T1000 (cell line): ENCODE measurements at regions not wholly inside any gene's neighbourhood (a gene's known extent, or its start where the extent isn't known, plus 50 kb on each side); places are given as distances from the start of the nearest gene placed in this dataset.

Experiments
- DNase-seq: peaks from one replicate; lab custom pipeline; 2025; ENCODE audit warnings: mixed read lengths; lab: John Stamatoyannopoulos, UW

GRCh38 chr6:50635429-50635828, 77.9 kb upstream of the TFAP2D start:
- no peak for DNase-seq

GRCh38 chr6:50637267-50637666, 76.1 kb upstream of the TFAP2D start:
- no peak for DNase-seq

DNA sequence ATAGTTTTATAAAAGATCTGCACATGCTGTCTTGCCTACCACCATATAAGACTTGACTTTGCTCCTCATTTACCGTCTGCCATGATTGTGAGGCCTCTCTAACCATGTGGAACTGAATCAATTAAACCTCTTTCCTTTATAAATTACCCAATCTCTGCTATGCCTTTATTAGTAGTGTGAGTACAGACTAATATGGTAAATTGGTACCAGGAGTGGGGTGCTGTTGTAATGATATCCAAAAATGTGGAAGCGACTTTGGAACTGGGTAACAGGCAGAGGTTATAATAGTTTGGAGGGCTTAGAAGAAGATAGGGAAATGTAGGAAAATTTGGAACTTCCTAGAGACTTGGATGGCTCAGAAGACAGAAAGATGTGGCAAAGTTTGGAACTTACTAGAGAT, 64.2 kb upstream of the TFAP2D start:
- no peak for DNase-seq

DNA sequence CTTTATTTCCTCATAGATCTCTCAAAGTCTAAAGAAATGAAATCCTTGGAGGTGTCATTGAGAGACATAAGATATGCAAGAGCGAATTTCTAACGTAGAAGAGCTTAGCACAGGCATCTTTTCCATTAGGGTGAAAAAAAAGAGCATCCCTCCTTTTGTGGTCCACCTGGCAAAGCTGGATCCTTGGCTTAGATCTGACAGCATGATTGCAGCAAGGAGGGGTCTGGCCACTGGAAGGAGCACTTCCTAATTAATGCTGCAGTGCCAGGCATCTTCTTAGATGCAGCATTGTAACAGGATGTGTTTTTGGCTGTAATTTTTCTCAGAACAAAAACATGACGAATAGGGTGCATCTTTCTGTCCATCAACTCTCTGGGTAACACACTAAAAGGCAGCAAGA, 60.1 kb upstream of the TFAP2D start:
- no peak for DNase-seq

DNA sequence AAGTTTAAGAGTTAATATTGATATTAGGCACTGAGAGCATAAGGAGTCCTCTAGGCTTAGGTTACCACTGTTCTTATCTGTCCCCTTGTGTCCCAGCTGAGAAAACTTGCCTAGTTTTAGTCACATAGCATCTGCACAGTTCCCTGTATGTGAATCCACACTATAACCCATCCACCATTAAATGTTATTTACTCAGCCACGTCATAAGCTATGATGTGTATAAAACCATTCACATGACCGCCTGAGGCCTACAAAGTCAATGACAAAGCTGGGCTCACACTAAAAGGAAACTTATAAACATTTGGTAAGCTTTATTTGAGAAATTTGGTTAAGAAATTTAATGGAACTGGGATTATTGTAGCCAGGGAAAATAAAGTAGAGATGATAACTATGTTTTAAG, 59.2 kb upstream of the TFAP2D start:
- DNase-seq, result peak; percentile 8

DNA sequence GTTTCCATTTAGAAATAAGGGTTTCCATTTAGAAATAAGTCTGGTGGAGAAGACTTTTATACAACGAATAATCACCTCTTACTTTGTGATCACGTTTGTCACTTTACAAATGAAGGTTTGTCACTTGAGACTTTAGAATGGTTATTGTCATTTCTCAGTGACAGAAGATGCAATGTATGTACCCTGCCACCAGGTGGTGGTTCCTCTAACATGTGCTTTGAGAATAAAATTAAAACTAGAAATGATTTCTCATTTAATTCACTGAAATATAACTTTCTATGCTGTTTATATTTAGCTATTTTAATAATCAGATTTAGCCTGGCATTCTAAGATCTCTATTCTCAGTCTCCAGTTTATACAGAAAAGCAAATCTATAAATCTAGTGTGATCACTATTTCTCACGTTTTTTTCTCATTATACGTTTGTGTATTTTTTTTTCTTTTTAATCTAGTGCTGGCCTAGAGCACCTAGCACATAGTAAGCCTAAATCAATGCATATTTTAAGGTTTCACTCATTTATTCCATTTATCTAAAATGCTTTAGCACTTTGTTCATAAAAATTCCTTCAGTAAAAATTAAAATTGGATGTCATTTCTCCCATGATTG, 57.4 kb upstream of the TFAP2D start:
- no peak for DNase-seq

DNA sequence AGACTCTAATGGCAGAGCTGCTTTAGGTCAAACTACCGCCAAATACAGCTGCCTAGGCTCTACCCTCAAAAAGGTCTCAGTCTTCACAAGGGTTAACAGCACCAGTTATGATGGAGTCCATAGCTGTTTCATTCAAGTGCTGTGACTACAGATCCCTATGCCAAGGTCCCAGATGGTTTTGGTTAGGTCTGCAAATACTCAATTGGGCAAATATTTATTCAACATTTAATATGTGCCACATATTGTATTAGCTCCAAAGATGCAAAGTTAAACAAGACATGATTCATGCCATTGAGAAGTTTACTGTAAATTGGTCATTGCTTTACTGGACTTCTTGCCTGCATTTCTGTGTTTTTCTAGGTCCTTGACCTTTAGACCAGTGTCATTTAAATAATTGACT, 55.8 kb upstream of the TFAP2D start:
- no peak for DNase-seq

DNA sequence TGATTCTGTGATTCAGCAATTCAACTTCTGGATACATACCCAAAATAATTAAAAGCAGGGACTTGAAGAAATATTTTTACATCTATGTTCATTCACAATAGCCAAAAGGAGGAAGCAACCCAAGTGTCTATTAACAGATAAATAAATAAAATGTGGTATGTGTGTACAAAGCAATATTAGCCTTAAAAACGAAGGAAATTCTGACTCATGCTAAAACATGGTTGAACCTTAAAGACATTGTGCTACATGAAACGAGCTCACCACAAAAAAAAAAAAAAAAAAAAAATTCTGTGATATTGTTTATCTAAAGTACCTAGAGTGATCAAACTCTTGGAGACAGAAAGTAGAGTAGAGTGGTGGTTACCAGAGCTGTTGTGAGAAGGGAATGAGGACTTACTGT, 54.8 kb upstream of the TFAP2D start:
- DNase-seq, result no peak

DNA sequence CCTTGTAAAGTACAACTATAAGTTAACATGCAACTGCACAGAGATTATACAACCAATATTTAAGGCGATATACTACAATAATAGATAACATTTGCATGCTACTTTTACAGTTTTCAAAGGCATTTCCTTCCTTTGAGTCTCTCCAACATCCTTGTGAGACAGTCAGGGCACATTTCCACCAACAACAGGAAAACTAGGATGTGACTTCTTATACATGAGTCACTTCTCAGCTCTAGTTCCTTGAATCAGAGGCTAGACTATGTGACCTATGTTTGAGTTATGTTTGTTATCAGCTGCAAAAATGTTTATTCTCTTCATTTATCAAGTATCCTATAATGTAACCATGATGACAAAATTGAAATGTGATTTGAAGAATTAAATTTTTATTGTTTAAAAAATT, 51.7 kb upstream of the TFAP2D start:
- no peak for DNase-seq
